H1 (cell line): ENCODE measurements at regions not wholly inside any gene's neighbourhood (a gene's known extent, or its start where the extent isn't known, plus 50 kb on each side); places are given as distances from the start of the nearest gene placed in this dataset.
A peak's percentile ranks its signal among the peaks of the same experiment; 100 is the strongest.

Source experiments
- JUN ChIP-seq: IDR thresholded peaks from 2 replicates; pipeline ENCODE4 v1.6.1; 2011; ENCODE audit warnings: low read depth, mild to moderate bottlenecking, improper control_type of control experiment, low read length
- KDM5A ChIP-seq: fragments of 200-600 bp; IDR thresholded peaks from 2 replicates; pipeline ENCODE4 v1.7.1; 2012; ENCODE audit warnings: mild to moderate bottlenecking, low read length, inconsistent platforms, mixed read lengths
- NANOG ChIP-seq: IDR thresholded peaks from 2 replicates; pipeline ENCODE4 v1.6.1; 2011; ENCODE audit warnings: low read length, low read depth, mild to moderate bottlenecking, inconsistent platforms; ENCODE audit not compliant: insufficient read depth, poor library complexity, severe bottlenecking
- POLR2A ChIP-seq, 2 experiments: IDR thresholded peaks; 1 replicate in 1 of 2; 2 replicates in 1 of 2; pipeline ENCODE4 v1.6.1; 2011; ENCODE audit warnings: low read depth in 2 of 2, low read length in 2 of 2, mild to moderate bottlenecking in 2 of 2; ENCODE audit errors: control extremely low read depth in 1 of 2
- POLR2AphosphoS5 ChIP-seq: IDR thresholded peaks from 2 replicates; pipeline ENCODE4 v1.6.1; 2011; ENCODE audit warnings: low read depth, low read length
- RAD21 ChIP-seq, 2 experiments: IDR thresholded peaks in 1 of 2; conservative IDR thresholded peaks in 1 of 2; 2 replicates each; pipeline ENCODE4 v1.6.1; 2011; ENCODE audit warnings: low read depth in 2 of 2, low read length in 2 of 2, improper control_type of control experiment in 1 of 2, inconsistent platforms in 1 of 2, mild to moderate bottlenecking in 1 of 2, moderate library complexity in 1 of 2
- SIN3A ChIP-seq, 2 experiments: IDR thresholded peaks in 1 of 2; conservative IDR thresholded peaks in 1 of 2; 2 replicates each; pipeline ENCODE4 v1.6.1; 2011 to 2012; ENCODE audit warnings: low read length in 2 of 2, improper control_type of control experiment in 1 of 2, low read depth in 1 of 2, mild to moderate bottlenecking in 1 of 2
- SP1 ChIP-seq: IDR thresholded peaks from 2 replicates; pipeline ENCODE4 v1.6.1; 2011; ENCODE audit warnings: low read depth, low read length
- ZNF274 ChIP-seq: IDR thresholded peaks from 2 replicates; pipeline ENCODE4 v1.7.0; 2012; ENCODE audit warnings: low read length, borderline replicate concordance; ENCODE audit errors: extremely low read depth
- TF ChIP-seq, protein P1 (sequence below): fragments of 300-600 bp; sonication (generic); IDR thresholded peaks from 2 replicates; pipeline ENCODE4 v1.7.1; 2012; ENCODE audit warnings: low read length, moderate library complexity, mild to moderate bottlenecking, inconsistent platforms; ENCODE audit not compliant: insufficient replicate concordance
- TF ChIP-seq, protein P2 (sequence below), 3 experiments: IDR thresholded peaks; 1 replicate in 2 of 3; 2 replicates in 1 of 3; pipeline versions ENCODE4 v1.5.1 to v1.6.1; 2011; ENCODE audit warnings: low read length in 3 of 3, mild to moderate bottlenecking in 3 of 3, inconsistent platforms in 2 of 3, low read depth in 1 of 3, moderate library complexity in 1 of 3; ENCODE audit not compliant: insufficient read depth in 1 of 3; ENCODE audit errors: control extremely low read depth in 1 of 3
- TF ChIP-seq, protein P3 (sequence below): IDR thresholded peaks from 2 replicates; pipeline ENCODE4 v1.6.1; 2011; ENCODE audit warnings: low read length, improper control_type of control experiment

DNA sequence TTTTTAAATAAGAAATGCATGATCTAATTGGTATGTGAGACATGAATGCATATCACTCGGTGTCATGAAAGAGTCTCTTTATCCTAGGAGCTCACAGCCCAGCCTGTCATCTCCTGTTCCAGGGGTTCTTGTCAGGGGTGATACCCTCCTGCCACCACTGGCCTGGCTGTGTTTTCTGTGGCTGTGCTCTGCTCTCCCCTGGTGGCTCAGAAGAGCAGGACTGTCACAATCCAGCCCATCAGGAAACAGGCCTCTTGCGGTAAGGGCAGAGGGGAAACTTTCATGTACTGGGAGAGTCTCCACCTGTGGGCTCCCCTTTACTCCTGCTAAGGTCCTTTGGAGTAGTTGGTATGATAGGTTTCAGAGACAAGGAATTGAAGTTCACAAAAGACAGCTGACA is 240.2 kb upstream of the GLRA1 start:
- TF ChIP-seq JUN (no peak), NANOG (no peak), ZNF274 (no peak), POLR2AphosphoS5 (no peak), POLR2A (IDR thresholded peaks at IDR 0.05; ENCODE audit: control extremely low read depth in 1 of 2, low read depth in 2 of 2, low read length in 2 of 2) (no peak), SP1 (no peak), RAD21 (IDR thresholded peaks at IDR 0.05 in 1 of 2, conservative IDR thresholded peaks at IDR 0.05 in 1 of 2; ENCODE audit: low read depth in 2 of 2, low read length in 2 of 2) (peak; percentile 69 to 76), KDM5A (no peak), SIN3A (conservative IDR thresholded peaks at IDR 0.05 in 1 of 2, IDR thresholded peaks at IDR 0.05 in 1 of 2; ENCODE audit: low read depth in 1 of 2, low read length in 2 of 2) (no peak)
- TF ChIP-seq, protein P1, sequence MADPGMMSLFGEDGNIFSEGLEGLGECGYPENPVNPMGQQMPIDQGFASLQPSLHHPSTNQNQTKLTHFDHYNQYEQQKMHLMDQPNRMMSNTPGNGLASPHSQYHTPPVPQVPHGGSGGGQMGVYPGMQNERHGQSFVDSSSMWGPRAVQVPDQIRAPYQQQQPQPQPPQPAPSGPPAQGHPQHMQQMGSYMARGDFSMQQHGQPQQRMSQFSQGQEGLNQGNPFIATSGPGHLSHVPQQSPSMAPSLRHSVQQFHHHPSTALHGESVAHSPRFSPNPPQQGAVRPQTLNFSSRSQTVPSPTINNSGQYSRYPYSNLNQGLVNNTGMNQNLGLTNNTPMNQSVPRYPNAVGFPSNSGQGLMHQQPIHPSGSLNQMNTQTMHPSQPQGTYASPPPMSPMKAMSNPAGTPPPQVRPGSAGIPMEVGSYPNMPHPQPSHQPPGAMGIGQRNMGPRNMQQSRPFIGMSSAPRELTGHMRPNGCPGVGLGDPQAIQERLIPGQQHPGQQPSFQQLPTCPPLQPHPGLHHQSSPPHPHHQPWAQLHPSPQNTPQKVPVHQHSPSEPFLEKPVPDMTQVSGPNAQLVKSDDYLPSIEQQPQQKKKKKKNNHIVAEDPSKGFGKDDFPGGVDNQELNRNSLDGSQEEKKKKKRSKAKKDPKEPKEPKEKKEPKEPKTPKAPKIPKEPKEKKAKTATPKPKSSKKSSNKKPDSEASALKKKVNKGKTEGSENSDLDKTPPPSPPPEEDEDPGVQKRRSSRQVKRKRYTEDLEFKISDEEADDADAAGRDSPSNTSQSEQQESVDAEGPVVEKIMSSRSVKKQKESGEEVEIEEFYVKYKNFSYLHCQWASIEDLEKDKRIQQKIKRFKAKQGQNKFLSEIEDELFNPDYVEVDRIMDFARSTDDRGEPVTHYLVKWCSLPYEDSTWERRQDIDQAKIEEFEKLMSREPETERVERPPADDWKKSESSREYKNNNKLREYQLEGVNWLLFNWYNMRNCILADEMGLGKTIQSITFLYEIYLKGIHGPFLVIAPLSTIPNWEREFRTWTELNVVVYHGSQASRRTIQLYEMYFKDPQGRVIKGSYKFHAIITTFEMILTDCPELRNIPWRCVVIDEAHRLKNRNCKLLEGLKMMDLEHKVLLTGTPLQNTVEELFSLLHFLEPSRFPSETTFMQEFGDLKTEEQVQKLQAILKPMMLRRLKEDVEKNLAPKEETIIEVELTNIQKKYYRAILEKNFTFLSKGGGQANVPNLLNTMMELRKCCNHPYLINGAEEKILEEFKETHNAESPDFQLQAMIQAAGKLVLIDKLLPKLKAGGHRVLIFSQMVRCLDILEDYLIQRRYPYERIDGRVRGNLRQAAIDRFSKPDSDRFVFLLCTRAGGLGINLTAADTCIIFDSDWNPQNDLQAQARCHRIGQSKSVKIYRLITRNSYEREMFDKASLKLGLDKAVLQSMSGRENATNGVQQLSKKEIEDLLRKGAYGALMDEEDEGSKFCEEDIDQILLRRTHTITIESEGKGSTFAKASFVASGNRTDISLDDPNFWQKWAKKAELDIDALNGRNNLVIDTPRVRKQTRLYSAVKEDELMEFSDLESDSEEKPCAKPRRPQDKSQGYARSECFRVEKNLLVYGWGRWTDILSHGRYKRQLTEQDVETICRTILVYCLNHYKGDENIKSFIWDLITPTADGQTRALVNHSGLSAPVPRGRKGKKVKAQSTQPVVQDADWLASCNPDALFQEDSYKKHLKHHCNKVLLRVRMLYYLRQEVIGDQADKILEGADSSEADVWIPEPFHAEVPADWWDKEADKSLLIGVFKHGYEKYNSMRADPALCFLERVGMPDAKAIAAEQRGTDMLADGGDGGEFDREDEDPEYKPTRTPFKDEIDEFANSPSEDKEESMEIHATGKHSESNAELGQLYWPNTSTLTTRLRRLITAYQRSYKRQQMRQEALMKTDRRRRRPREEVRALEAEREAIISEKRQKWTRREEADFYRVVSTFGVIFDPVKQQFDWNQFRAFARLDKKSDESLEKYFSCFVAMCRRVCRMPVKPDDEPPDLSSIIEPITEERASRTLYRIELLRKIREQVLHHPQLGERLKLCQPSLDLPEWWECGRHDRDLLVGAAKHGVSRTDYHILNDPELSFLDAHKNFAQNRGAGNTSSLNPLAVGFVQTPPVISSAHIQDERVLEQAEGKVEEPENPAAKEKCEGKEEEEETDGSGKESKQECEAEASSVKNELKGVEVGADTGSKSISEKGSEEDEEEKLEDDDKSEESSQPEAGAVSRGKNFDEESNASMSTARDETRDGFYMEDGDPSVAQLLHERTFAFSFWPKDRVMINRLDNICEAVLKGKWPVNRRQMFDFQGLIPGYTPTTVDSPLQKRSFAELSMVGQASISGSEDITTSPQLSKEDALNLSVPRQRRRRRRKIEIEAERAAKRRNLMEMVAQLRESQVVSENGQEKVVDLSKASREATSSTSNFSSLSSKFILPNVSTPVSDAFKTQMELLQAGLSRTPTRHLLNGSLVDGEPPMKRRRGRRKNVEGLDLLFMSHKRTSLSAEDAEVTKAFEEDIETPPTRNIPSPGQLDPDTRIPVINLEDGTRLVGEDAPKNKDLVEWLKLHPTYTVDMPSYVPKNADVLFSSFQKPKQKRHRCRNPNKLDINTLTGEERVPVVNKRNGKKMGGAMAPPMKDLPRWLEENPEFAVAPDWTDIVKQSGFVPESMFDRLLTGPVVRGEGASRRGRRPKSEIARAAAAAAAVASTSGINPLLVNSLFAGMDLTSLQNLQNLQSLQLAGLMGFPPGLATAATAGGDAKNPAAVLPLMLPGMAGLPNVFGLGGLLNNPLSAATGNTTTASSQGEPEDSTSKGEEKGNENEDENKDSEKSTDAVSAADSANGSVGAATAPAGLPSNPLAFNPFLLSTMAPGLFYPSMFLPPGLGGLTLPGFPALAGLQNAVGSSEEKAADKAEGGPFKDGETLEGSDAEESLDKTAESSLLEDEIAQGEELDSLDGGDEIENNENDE, result no peak
- TF ChIP-seq, protein P2, sequence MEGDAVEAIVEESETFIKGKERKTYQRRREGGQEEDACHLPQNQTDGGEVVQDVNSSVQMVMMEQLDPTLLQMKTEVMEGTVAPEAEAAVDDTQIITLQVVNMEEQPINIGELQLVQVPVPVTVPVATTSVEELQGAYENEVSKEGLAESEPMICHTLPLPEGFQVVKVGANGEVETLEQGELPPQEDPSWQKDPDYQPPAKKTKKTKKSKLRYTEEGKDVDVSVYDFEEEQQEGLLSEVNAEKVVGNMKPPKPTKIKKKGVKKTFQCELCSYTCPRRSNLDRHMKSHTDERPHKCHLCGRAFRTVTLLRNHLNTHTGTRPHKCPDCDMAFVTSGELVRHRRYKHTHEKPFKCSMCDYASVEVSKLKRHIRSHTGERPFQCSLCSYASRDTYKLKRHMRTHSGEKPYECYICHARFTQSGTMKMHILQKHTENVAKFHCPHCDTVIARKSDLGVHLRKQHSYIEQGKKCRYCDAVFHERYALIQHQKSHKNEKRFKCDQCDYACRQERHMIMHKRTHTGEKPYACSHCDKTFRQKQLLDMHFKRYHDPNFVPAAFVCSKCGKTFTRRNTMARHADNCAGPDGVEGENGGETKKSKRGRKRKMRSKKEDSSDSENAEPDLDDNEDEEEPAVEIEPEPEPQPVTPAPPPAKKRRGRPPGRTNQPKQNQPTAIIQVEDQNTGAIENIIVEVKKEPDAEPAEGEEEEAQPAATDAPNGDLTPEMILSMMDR (IDR thresholded peaks at IDR 0.05; ENCODE audit: control extremely low read depth in 1 of 3, insufficient read depth in 1 of 3, low read depth in 1 of 3, low read length in 3 of 3), result peak; percentile 53 to 66 (median 64)
- TF ChIP-seq, protein P3, sequence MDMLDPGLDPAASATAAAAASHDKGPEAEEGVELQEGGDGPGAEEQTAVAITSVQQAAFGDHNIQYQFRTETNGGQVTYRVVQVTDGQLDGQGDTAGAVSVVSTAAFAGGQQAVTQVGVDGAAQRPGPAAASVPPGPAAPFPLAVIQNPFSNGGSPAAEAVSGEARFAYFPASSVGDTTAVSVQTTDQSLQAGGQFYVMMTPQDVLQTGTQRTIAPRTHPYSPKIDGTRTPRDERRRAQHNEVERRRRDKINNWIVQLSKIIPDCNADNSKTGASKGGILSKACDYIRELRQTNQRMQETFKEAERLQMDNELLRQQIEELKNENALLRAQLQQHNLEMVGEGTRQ, result no peak
